ENCODE measurements at regions not wholly inside any gene's neighbourhood (a gene's known extent, or its start where the extent isn't known, plus 50 kb on each side); places are given as distances from the start of the nearest gene placed in this dataset.
"Not testable (repeated sequence)": the region's sequence is repeated elsewhere in the genome, so short reads cannot be mapped to it uniquely, and the experiment has no call there.

DNA sequence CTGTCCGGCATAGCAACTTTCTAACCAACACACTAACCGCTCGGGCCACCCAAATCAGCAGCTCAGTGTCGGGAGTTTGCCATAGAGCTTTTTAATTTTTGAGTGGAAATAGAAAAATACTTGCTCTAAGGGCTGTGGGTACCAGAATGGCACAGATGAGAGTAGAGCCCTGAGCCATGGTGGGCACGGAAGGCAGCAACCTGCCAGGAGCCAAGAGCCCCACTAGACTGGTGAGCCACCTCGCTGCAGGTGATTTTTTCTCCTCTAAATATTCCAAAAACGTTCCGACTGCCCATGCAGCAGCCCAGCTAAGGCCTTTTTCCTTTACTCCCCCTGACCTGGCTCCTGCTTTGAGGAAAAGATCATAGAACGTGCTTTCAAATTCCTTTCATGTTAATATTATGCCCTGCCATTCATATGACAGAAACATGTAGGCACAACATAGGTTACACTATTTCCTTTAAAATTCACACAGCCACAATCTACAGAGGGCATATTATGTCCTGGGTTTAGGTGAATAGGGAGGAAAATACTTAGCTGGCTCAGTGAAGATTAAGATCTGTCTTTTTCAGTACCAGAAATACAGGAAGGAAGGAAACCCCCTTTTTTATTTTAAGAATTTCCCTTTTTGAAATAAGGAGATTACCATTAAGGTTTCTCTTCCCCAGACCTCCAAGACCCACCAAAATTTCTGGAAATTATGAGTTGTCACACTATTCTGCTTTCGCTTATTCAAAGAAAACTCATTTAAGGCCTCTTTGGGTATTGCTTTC lies 81.0 kb upstream of the ATP12A start:
- H3K36me3 ChIP-seq; DNase-seq (ENCODE audit: low spot score in 2 of 2); H3K27ac ChIP-seq; H3K4me1 ChIP-seq; H3K27me3 ChIP-seq; H3K4me3 ChIP-seq; H3K9me3 ChIP-seq: not testable (repeated sequence)
- WGBS, 2 donors, result 86% methylated on average over 9 to 10 of the region's 10 CpGs

DNA sequence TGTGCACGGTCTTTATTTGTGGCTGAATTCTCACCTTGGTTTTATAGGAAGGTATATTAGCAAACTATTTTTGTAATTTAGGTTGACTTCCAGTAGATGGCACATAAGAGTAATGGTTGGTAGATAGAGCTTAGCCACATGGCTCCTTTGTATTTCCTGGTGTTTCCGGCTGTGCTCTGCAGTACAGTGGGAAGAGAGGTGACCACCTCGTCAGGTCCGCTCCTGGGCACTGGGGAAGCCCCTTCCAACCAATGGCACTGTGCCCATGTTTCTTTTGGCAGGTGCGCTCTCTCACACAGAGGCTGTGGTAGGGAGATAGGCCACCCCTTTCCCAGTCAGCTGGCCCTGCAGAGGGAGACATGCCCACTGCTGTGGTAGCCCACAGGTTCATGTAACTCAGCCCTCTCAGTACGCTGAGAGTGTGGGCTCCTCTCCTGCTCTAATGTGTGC lies 74.3 kb upstream of the ATP12A start:
- Histone ChIP-seq H3K4me1 (no peaks in the 10 kb centered on the region), H3K36me3 (no peaks in the 10 kb centered on the region), H3K4me3 (no peak overlapping the region), H3K27me3 (no peaks in the 10 kb centered on the region), H3K9me3 (peaks cover 0 to 33% (median 0%) of the 10 kb centered on the region in 4 donors), H3K27ac (no peak overlapping the region)
- 67 to 97% methylated on average over 5 of the region's 6 CpGs for WGBS, 2 donors
- no peak for DNase-seq (ENCODE audit: low spot score in 2 of 2)
- TF ChIP-seq EP300 (IDR thresholded peaks at IDR 0.05) (no peak), POLR2A (IDR thresholded peaks at IDR 0.05) (no peak)
- TF ChIP-seq, protein P1, sequence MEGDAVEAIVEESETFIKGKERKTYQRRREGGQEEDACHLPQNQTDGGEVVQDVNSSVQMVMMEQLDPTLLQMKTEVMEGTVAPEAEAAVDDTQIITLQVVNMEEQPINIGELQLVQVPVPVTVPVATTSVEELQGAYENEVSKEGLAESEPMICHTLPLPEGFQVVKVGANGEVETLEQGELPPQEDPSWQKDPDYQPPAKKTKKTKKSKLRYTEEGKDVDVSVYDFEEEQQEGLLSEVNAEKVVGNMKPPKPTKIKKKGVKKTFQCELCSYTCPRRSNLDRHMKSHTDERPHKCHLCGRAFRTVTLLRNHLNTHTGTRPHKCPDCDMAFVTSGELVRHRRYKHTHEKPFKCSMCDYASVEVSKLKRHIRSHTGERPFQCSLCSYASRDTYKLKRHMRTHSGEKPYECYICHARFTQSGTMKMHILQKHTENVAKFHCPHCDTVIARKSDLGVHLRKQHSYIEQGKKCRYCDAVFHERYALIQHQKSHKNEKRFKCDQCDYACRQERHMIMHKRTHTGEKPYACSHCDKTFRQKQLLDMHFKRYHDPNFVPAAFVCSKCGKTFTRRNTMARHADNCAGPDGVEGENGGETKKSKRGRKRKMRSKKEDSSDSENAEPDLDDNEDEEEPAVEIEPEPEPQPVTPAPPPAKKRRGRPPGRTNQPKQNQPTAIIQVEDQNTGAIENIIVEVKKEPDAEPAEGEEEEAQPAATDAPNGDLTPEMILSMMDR (IDR thresholded peaks at IDR 0.05), result peak in 1 of 5 experiments; percentile 10

DNA sequence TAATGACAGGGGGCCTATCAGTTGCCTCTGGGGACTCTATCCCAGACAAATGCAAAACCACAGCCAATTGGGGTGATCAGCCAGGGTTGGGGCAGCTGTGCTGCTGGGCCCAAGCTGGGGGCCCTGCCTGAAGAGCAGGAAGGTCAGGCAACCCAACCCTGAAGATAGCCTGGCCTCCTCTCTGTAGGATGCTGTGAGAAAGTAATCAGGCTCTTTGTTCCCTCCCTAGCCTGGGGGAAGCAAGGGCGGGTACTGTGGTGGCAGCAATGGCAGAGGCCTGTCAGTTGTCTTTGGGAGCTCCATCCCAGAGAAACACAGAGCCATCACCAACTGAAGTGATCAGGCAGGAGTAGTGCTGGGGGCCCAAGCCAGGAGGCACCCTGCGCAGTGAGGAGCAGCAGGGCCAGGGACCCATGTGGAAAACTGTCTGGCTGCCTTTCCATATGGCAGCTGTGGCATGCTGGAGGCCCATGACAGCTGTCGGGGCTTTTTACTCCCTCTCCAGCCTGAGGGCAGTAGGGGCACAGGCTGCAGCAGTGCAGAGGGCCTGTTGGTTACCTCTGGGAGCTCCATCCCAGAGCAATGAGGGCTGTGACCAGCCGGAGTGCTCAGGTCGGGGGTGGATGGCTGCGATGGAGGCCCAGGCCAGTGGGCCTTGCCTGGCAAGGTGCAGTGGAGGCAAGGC lies 73.6 kb upstream of the ATP12A start:
- no peaks in the 10 kb centered on the region for H3K27me3 ChIP-seq
- H3K36me3 ChIP-seq, result no peaks in the 10 kb centered on the region
- TF ChIP-seq EP300 (IDR thresholded peaks at IDR 0.05) (no peak), POLR2A (IDR thresholded peaks at IDR 0.05) (no peak)
- TF ChIP-seq, protein P1 (IDR thresholded peaks at IDR 0.05), result no peak
- no peaks in the 10 kb centered on the region for H3K4me1 ChIP-seq
- WGBS, 2 donors, result 87 to 88% methylated on average over 2 to 4 of the region's 6 CpGs
- no peak overlapping the region for H3K27ac ChIP-seq
- peaks cover 0 to 33% (median 0%) of the 10 kb centered on the region in 4 donors for H3K9me3 ChIP-seq
- no peak overlapping the region for H3K4me3 ChIP-seq
- DNase-seq (ENCODE audit: low spot score in 2 of 2), result no peak

DNA sequence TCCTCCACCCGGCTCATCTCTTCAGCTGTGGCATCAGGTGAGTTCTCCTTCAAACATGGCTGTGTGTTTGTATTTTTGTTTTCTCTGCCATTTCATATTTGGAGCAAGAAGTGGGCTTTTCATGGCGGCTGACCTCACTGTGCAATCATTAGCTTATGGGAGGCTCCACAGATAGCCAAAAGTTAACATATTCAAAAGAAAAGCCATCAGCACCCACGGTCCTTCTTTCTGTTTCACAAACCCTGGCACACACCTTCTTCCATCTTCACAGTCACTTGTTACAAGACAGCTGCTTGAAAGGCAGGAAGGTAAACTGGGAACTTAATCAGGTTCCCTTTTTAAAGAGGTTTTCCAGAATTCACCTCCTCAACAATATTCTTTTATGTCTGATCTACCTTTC lies 69.3 kb upstream of the ATP12A start:
- Histone ChIP-seq H3K27ac (no peak overlapping the region), H3K9me3 (peaks cover 0 to 7% (median 0%) of the 10 kb centered on the region in 4 donors), H3K27me3 (no peaks in the 10 kb centered on the region), H3K4me1 (no peaks in the 10 kb centered on the region), H3K36me3 (no peaks in the 10 kb centered on the region), H3K4me3 (no peak overlapping the region)
- DNase-seq (ENCODE audit: low spot score in 2 of 2), result no peak
- TF ChIP-seq POLR2A (IDR thresholded peaks at IDR 0.05) (no peak), EP300 (IDR thresholded peaks at IDR 0.05) (no peak)
- TF ChIP-seq, protein P1 (IDR thresholded peaks at IDR 0.05), result no peak
- WGBS, 2 donors, result 83 to 87% methylated on average over 3 of the region's 3 CpGs

DNA sequence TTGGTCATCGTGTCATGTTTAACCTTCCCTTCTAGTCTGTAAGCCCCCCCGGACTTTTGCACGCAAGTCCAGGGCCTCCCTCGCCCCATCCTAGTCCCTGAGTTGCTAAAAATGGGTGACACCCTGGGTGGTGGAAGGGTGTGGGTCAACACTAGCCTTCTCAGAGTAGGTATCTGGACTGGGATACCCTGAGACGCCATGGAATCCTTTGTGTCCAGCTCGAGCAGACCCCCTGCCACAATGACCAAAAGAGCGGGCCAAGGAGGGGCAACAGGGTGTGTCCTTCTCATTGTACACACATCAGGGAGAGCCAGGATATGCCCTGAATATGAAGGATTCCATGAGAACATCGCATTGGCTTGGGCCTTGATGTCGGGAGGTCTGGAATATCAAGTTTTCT lies 67.5 kb upstream of the ATP12A start:
- no peak overlapping the region for H3K27ac ChIP-seq
- no peak overlapping the region for H3K4me3 ChIP-seq
- no peaks in the 10 kb centered on the region for H3K27me3 ChIP-seq
- no peaks in the 10 kb centered on the region for H3K4me1 ChIP-seq
- DNase-seq (ENCODE audit: low spot score in 2 of 2), result no peak
- 95% methylated on average over 9 of the region's 9 CpGs for WGBS, 2 donors
- H3K36me3 ChIP-seq, result no peaks in the 10 kb centered on the region
- TF ChIP-seq, protein P1 (IDR thresholded peaks at IDR 0.05), result no peak
- no peak for TF ChIP-seq POLR2A (IDR thresholded peaks at IDR 0.05)
- H3K9me3 ChIP-seq, result no peaks in the 10 kb centered on the region
